CD14-positive monocyte (primary cell): ENCODE measurements at regions not wholly inside any gene's neighbourhood (a gene's known extent, or its start where the extent isn't known, plus 50 kb on each side); places are given as distances from the start of the nearest gene placed in this dataset.

Experiments used
- DNase-seq, 3 donors: peaks; one replicate each; pipeline ENCODE4 v3.0.0-alpha.2; 2011 to 2022
- H2AFZ ChIP-seq: 2 replicates; pipeline ENCODE4 v1.6.0; 2012; ENCODE audit warnings: mild to moderate bottlenecking, low read depth, low read length, inconsistent platforms; ENCODE audit not compliant: insufficient read depth, poor library complexity, severe bottlenecking
- H3K27ac ChIP-seq, 2 donors: 1 replicate in 1 of 2; 2 replicates in 1 of 2; pipeline ENCODE4 v1.5.1; 2012 to 2013; ENCODE audit warnings: low read length in 2 of 2, control low read depth in 1 of 2, inconsistent platforms in 1 of 2, low read depth in 1 of 2, mild to moderate bottlenecking in 1 of 2
- H3K27me3 ChIP-seq, 2 donors: one replicate each; pipeline versions ENCODE4 v1.6.0 to v1.6.1; 2011 to 2013; ENCODE audit warnings: low read length in 2 of 2; ENCODE audit not compliant: control insufficient read depth in 2 of 2, insufficient read depth in 2 of 2
- H3K36me3 ChIP-seq, 2 donors: replicated peaks in 1 of 2; 1 replicate in 1 of 2; 2 replicates in 1 of 2; pipeline versions ENCODE4 v1.5.1 to v1.6.1; 2012 to 2013; ENCODE audit warnings: low read length in 2 of 2, control low read depth in 1 of 2, inconsistent platforms in 1 of 2, mild to moderate bottlenecking in 1 of 2; ENCODE audit not compliant: insufficient read depth in 2 of 2, control insufficient read depth in 1 of 2
- H3K4me1 ChIP-seq, 2 donors: 1 replicate in 1 of 2; 2 replicates in 1 of 2; pipeline versions ENCODE4 v1.5.1 to v1.6.1; 2012 to 2013; ENCODE audit warnings: low read length in 2 of 2, control low read depth in 1 of 2, inconsistent platforms in 1 of 2, mild to moderate bottlenecking in 1 of 2, moderate library complexity in 1 of 2; ENCODE audit not compliant: insufficient read depth in 2 of 2, control insufficient read depth in 1 of 2
- H3K4me2 ChIP-seq: replicated peaks from 2 replicates; pipeline ENCODE3; 2012; ENCODE audit warnings: low read length, moderate library complexity, mild to moderate bottlenecking; ENCODE audit not compliant: poor library complexity, severe bottlenecking; ENCODE audit errors: extremely low read depth
- H3K4me3 ChIP-seq, 3 experiments: fragments of 200-600 bp in 1 of 3; sonication (generic) in 1 of 3; replicated peaks in 1 of 3; 1 replicate in 2 of 3; 2 replicates in 1 of 3; pipeline ENCODE4 v1.5.1; 2011 to 2013; ENCODE audit warnings: low read length in 3 of 3, mild to moderate bottlenecking in 3 of 3, control low read depth in 2 of 3, low read depth in 2 of 3, inconsistent platforms in 1 of 3, moderate library complexity in 1 of 3
- H3K79me2 ChIP-seq: 2 replicates; pipeline ENCODE4 v1.6.0; 2012; ENCODE audit warnings: mild to moderate bottlenecking, control low read depth, inconsistent platforms, low read length, moderate library complexity; ENCODE audit not compliant: insufficient read depth
- H3K9ac ChIP-seq: 2 replicates; pipeline ENCODE4 v1.6.0; 2017; ENCODE audit warnings: low read length, mild to moderate bottlenecking; ENCODE audit not compliant: insufficient read depth, poor library complexity, severe bottlenecking
- H3K9me3 ChIP-seq, 2 donors: replicated peaks in 1 of 2; 1 replicate in 1 of 2; 2 replicates in 1 of 2; pipeline versions ENCODE4 v1.5.1 to v1.6.1; 2012 to 2013; ENCODE audit warnings: low read length in 2 of 2, control low read depth in 1 of 2; ENCODE audit not compliant: control insufficient read depth in 1 of 2, insufficient read depth in 1 of 2
- H4K20me1 ChIP-seq: 2 replicates; pipeline ENCODE4 v1.6.0; 2012; ENCODE audit warnings: mild to moderate bottlenecking, low read length, control low read depth, moderate library complexity; ENCODE audit not compliant: insufficient read depth
- H3K27ac Mint-ChIP-seq, 7 donors: one replicate each; pipeline ENCODE4 v1.8.0; 2020; ENCODE audit warnings: mild to moderate bottlenecking in 7 of 7, mixed read lengths in 7 of 7, moderate library complexity in 6 of 7, inconsistent platforms in 2 of 7
- H3K27me3 Mint-ChIP-seq, 3 donors: one replicate each; pipeline ENCODE4 v1.8.0; 2021 to 2022; ENCODE audit warnings: low read depth in 3 of 3, mild to moderate bottlenecking in 3 of 3, mixed read lengths in 3 of 3, moderate library complexity in 3 of 3, inconsistent platforms in 1 of 3
- H3K36me3 Mint-ChIP-seq, 2 donors: one replicate each; pipeline ENCODE4 v1.8.0; 2020; ENCODE audit warnings: mixed read lengths in 2 of 2, inconsistent platforms in 1 of 2, mild to moderate bottlenecking in 1 of 2
- H3K4me1 Mint-ChIP-seq: one replicate; pipeline ENCODE4 v1.8.0; 2020; ENCODE audit warnings: mild to moderate bottlenecking, mixed read lengths
- H3K4me3 Mint-ChIP-seq, 2 donors: one replicate each; pipeline ENCODE4 v1.8.0; 2020; ENCODE audit warnings: mild to moderate bottlenecking in 2 of 2, mixed read lengths in 2 of 2, moderate library complexity in 1 of 2
- H3K9me3 Mint-ChIP-seq, 7 donors: one replicate each; pipeline ENCODE4 v1.8.0; 2020 to 2022; ENCODE audit warnings: mixed read lengths in 7 of 7, mild to moderate bottlenecking in 6 of 7, moderate library complexity in 6 of 7, inconsistent platforms in 2 of 7
- WGBS: methylation state at CpG from one replicate; pipeline ENCODE4 v1.1.5; 2013; ENCODE audit warnings: missing lambda C conversion rate; ENCODE audit not compliant: insufficient coverage; 5-methylcytosine and 5-hydroxymethylcytosine counted together
- intact Hi-C, 2 donors: fragments of 100-400 bp; cut with micrococcal nuclease; formaldehyde crosslinking; loops; one replicate each; pipeline versions ENCODE4 v1.15.0 to v1.15.1; 2023
- TF ChIP-seq, protein P1 (sequence below): fragments of 200-600 bp; IDR thresholded peaks from one replicate; pipeline ENCODE4 v1.8.0; 2022; ENCODE audit warnings: antibody characterized with exemption, mild to moderate bottlenecking

DNA sequence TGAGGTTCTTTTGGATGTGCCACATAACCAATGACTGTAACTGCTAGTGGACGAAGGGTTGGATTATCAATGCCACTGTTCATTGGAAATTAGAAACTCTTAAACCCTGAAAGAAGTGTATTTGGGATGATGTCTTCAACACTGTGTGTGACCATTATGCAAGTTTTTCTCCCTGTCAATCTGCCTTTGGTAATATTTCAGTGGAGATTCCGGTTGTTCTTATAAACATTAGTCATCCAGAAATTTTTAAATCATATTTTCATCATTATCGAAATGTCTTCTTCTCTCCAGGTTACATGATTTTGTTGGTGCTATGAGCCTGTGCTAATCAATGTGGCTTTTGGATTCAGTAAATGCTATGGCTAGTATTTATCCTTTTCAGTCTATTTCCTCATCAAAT lies 61.7 kb upstream of the KLF6 start:
- H3K4me3 ChIP-seq: no peak overlapping the region
- Mint-ChIP-seq H3K36me3 (peaks cover 0 to 5% of the 10 kb centered on the region in 2 donors), H3K27ac (no peak overlapping the region), H3K27me3 (no peaks in the 10 kb centered on the region), H3K4me3 (no peak overlapping the region), H3K9me3 (peaks cover 0 to 2% (median 0%) of the 10 kb centered on the region in 7 donors), H3K4me1 (peaks cover 28% of the 10 kb centered on the region)
- intact Hi-C loops: no loop called here
- TF ChIP-seq, protein P1, sequence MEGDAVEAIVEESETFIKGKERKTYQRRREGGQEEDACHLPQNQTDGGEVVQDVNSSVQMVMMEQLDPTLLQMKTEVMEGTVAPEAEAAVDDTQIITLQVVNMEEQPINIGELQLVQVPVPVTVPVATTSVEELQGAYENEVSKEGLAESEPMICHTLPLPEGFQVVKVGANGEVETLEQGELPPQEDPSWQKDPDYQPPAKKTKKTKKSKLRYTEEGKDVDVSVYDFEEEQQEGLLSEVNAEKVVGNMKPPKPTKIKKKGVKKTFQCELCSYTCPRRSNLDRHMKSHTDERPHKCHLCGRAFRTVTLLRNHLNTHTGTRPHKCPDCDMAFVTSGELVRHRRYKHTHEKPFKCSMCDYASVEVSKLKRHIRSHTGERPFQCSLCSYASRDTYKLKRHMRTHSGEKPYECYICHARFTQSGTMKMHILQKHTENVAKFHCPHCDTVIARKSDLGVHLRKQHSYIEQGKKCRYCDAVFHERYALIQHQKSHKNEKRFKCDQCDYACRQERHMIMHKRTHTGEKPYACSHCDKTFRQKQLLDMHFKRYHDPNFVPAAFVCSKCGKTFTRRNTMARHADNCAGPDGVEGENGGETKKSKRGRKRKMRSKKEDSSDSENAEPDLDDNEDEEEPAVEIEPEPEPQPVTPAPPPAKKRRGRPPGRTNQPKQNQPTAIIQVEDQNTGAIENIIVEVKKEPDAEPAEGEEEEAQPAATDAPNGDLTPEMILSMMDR: no peak
- H3K36me3 ChIP-seq: no peaks in the 10 kb centered on the region
- peaks cover 32 to 35% of the 10 kb centered on the region in 2 donors for H3K4me1 ChIP-seq
- WGBS: 100% methylated on average over 1 of the region's 3 CpGs
- H2AFZ ChIP-seq: no peak overlapping the region
- no peaks in the 10 kb centered on the region for H3K27me3 ChIP-seq
- H3K4me2 ChIP-seq: no peak overlapping the region
- no peak overlapping the region for H3K9ac ChIP-seq
- no peak for DNase-seq
- H3K79me2 ChIP-seq: no peaks in the 10 kb centered on the region
- H3K27ac ChIP-seq: no peak overlapping the region
- H4K20me1 ChIP-seq: no peaks in the 10 kb centered on the region
- no peaks in the 10 kb centered on the region for H3K9me3 ChIP-seq

DNA sequence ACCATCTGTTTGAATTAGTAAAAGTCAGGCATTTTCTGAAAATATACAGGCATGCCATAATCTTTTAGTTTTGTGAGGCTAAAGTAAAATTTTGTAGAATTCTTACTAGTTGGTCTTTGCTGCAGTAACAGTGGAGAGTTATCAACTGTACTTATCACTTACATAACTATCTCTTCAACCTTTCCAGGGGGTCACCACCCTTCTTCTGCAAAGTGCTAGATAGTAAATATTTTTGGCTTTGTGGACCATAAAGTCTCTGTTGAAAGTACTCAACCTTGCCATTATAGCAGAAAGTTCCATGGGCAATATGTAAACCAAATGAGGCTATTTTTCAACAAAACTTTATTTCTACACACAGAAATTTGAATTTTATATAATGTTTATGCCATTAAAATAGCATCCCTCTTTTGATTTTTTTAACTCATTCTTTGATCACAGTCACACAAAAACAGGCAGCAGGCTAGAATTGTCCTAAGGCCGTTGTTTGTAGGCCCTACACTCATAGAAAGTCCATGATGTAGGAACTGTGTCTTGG lies 59.5 kb upstream of the KLF6 start:
- intact Hi-C loops: no loop called here
- no peak overlapping the region for H3K27ac Mint-ChIP-seq
- no peaks in the 10 kb centered on the region for H3K9me3 ChIP-seq
- no peak overlapping the region for H3K9ac ChIP-seq
- H3K4me1 Mint-ChIP-seq: peaks cover 10% of the 10 kb centered on the region
- no peaks in the 10 kb centered on the region for H4K20me1 ChIP-seq
- H3K79me2 ChIP-seq: no peaks in the 10 kb centered on the region
- no peak overlapping the region for H3K4me3 Mint-ChIP-seq
- H2AFZ ChIP-seq: no peak overlapping the region
- H3K27me3 Mint-ChIP-seq: no peaks in the 10 kb centered on the region
- no peak overlapping the region for H3K4me3 ChIP-seq
- WGBS: no CpG with 5 or more reads among the region's 1 CpG
- no peak overlapping the region for H3K4me2 ChIP-seq
- no peak for DNase-seq
- peaks cover 12 to 15% of the 10 kb centered on the region in 2 donors for H3K4me1 ChIP-seq
- TF ChIP-seq, protein P1: no peak
- H3K27ac ChIP-seq: no peak overlapping the region
- H3K9me3 Mint-ChIP-seq: no peaks in the 10 kb centered on the region
- no peaks in the 10 kb centered on the region for H3K27me3 ChIP-seq
- H3K36me3 Mint-ChIP-seq: no peaks in the 10 kb centered on the region
- no peaks in the 10 kb centered on the region for H3K36me3 ChIP-seq
